H1 (cell line): ENCODE measurements at regions not wholly inside any gene's neighbourhood (a gene's known extent, or its start where the extent isn't known, plus 50 kb on each side); places are given as distances from the start of the nearest gene placed in this dataset.
A peak's percentile ranks its signal among the peaks of the same experiment; 100 is the strongest.

ENCODE experiments used
- CTCF ChIA-PET: fragments of 300-600 bp; sonication (Branson Sonifier 250); formaldehyde crosslinking; loops from one replicate; lab custom pipeline; 2021; ENCODE audit not compliant: partially characterized antibody; lab: Charles Lee
- POLR2A ChIA-PET: fragments of 300-600 bp; sonication (Branson Sonifier 250); formaldehyde crosslinking; loops from one replicate; lab custom pipeline; 2021; ENCODE audit warnings: inconsistent platforms; ENCODE audit not compliant: partially characterized antibody; lab: Charles Lee
- DNase-seq, 2 experiments: peaks; one replicate each; pipeline versions ENCODE4 v3.0.0 to v3.0.0-alpha.2; 2010 to 2022; ENCODE audit warnings: low spot score in 2 of 2, low read depth in 1 of 2, mixed read lengths in 1 of 2
- FAIRE-seq: peaks from 2 replicates; lab custom pipeline; 2011; peaks lifted over from hg19 to GRCh38; lab: Jason Lieb, UNC
- H2AFZ ChIP-seq: 2 replicates; pipeline ENCODE4 v1.8.1; 2012; ENCODE audit warnings: low read length, inconsistent platforms
- H2AK5ac ChIP-seq: 2 replicates; pipeline ENCODE4 v1.6.1; 2013; ENCODE audit warnings: low read depth, low read length
- H2BK120ac ChIP-seq: replicated peaks from 2 replicates; pipeline ENCODE3; 2013; ENCODE audit warnings: low read depth, low read length, inconsistent platforms
- H2BK12ac ChIP-seq: 2 replicates; pipeline ENCODE4 v1.6.1; 2013; ENCODE audit warnings: low read depth, low read length
- H2BK15ac ChIP-seq: 2 replicates; pipeline ENCODE4 v1.6.1; 2013; ENCODE audit warnings: low read length
- H2BK20ac ChIP-seq: 2 replicates; pipeline ENCODE4 v1.6.1; 2013; ENCODE audit warnings: low read length
- H2BK5ac ChIP-seq: 2 replicates; pipeline ENCODE4 v1.6.1; 2013; ENCODE audit warnings: low read depth, low read length
- H3K14ac ChIP-seq: 2 replicates; pipeline ENCODE4 v1.6.1; 2013; ENCODE audit warnings: inconsistent platforms; ENCODE audit not compliant: insufficient read length
- H3K18ac ChIP-seq: 2 replicates; pipeline ENCODE4 v1.6.1; 2013; ENCODE audit warnings: low read length; ENCODE audit errors: extremely low read depth
- H3K23ac ChIP-seq: 2 replicates; pipeline ENCODE4 v1.6.1; 2013; ENCODE audit warnings: inconsistent platforms; ENCODE audit not compliant: insufficient read length
- H3K23me2 ChIP-seq: 2 replicates; pipeline ENCODE4 v1.6.1; 2013; ENCODE audit warnings: low read depth, low read length
- H3K27ac ChIP-seq: 2 replicates; pipeline ENCODE4 v1.6.1; 2011; ENCODE audit warnings: low read depth, low read length, inconsistent platforms
- H3K27me3 ChIP-seq, 4 experiments: replicated peaks in 1 of 4; 1 replicate in 1 of 4; 2 replicates in 3 of 4; pipeline versions ENCODE4 v1.6.1 to v1.8.1; 2011 to 2013; ENCODE audit warnings: low read length in 3 of 4, mild to moderate bottlenecking in 3 of 4, inconsistent platforms in 2 of 4, mixed read lengths in 2 of 4, moderate library complexity in 1 of 4; ENCODE audit not compliant: control insufficient read depth in 3 of 4, insufficient read depth in 3 of 4; ENCODE audit errors: extremely low read depth in 1 of 4
- H3K36me3 ChIP-seq, 4 experiments: 2 replicates each; pipeline versions ENCODE4 v1.6.1 to v1.8.1; 2011 to 2013; ENCODE audit warnings: mild to moderate bottlenecking in 4 of 4, low read length in 3 of 4, moderate library complexity in 2 of 4, control low read depth in 1 of 4, inconsistent platforms in 1 of 4; ENCODE audit not compliant: insufficient read depth in 4 of 4, control insufficient read depth in 2 of 4
- H3K4ac ChIP-seq: replicated peaks from 2 replicates; pipeline ENCODE3; 2013; ENCODE audit warnings: low read length, low read depth, mixed read lengths, inconsistent platforms; ENCODE audit not compliant: insufficient read length
- H3K4me1 ChIP-seq, 4 experiments: replicated peaks in 1 of 4; 1 replicate in 1 of 4; 2 replicates in 3 of 4; pipeline versions ENCODE4 v1.6.1 to v1.8.1; 2011 to 2013; ENCODE audit warnings: low read length in 3 of 4, inconsistent platforms in 2 of 4, mixed read lengths in 1 of 4; ENCODE audit not compliant: insufficient read depth in 4 of 4, control insufficient read depth in 3 of 4
- H3K4me2 ChIP-seq, 2 experiments: 2 replicates each; pipeline versions ENCODE4 v1.6.1 to v1.8.1; 2011 to 2013; ENCODE audit warnings: low read depth in 2 of 2, low read length in 2 of 2, control low read depth in 1 of 2, inconsistent platforms in 1 of 2, mild to moderate bottlenecking in 1 of 2; ENCODE audit not compliant: insufficient read depth in 1 of 2
- H3K4me3 ChIP-seq, 4 experiments: fragments of 200-600, 300-600 bp in 1 of 4; sonication (generic), shearing (Covaris generic), sonication (Bioruptor Twin) in 1 of 4; 2 replicates each; pipeline versions ENCODE4 v1.5.1 to v1.8.1; 2011 to 2016; ENCODE audit warnings: low read length in 4 of 4, low read depth in 3 of 4, control low read depth in 2 of 4, inconsistent platforms in 2 of 4, mild to moderate bottlenecking in 2 of 4, mixed read lengths in 1 of 4, moderate library complexity in 1 of 4; ENCODE audit not compliant: insufficient read depth in 2 of 4; ENCODE audit errors: extremely low read depth in 1 of 4
- H3K56ac ChIP-seq: replicated peaks from 2 replicates; pipeline ENCODE3; 2013; ENCODE audit warnings: low read depth, mild to moderate bottlenecking, mixed read lengths, low read length, inconsistent platforms; ENCODE audit not compliant: insufficient read length
- H3K79me1 ChIP-seq: 2 replicates; pipeline ENCODE4 v1.6.1; 2013; ENCODE audit warnings: low read depth, low read length, control low read depth
- H3K79me2 ChIP-seq, 2 experiments: 2 replicates each; pipeline versions ENCODE4 v1.6.1 to v1.8.1; 2012 to 2013; ENCODE audit warnings: low read length in 2 of 2, mild to moderate bottlenecking in 2 of 2, inconsistent platforms in 1 of 2; ENCODE audit not compliant: insufficient read depth in 2 of 2, control insufficient read depth in 1 of 2
- H3K9ac ChIP-seq, 4 experiments: replicated peaks in 1 of 4; 1 replicate in 1 of 4; 2 replicates in 3 of 4; pipeline versions ENCODE4 v1.6.1 to v1.8.1; 2011 to 2013; ENCODE audit warnings: low read depth in 3 of 4, low read length in 3 of 4, control low read depth in 2 of 4, mild to moderate bottlenecking in 2 of 4, moderate library complexity in 2 of 4, inconsistent platforms in 1 of 4; ENCODE audit errors: extremely low read depth in 1 of 4
- H3K9me3 ChIP-seq, 2 experiments: 2 replicates each; pipeline versions ENCODE4 v1.6.1 to v1.8.1; 2012 to 2013; ENCODE audit warnings: mild to moderate bottlenecking in 2 of 2, moderate library complexity in 2 of 2, control low read depth in 1 of 2, inconsistent platforms in 1 of 2, low read depth in 1 of 2, low read length in 1 of 2, mixed read lengths in 1 of 2; ENCODE audit not compliant: insufficient read depth in 2 of 2
- H4K20me1 ChIP-seq, 2 experiments: replicated peaks in 1 of 2; 2 replicates each; pipeline versions ENCODE3 to v1.8.1; 2011 to 2013; ENCODE audit warnings: inconsistent platforms in 2 of 2, low read length in 2 of 2, mild to moderate bottlenecking in 1 of 2; ENCODE audit not compliant: insufficient read depth in 2 of 2, control insufficient read depth in 1 of 2
- H4K5ac ChIP-seq: 2 replicates; pipeline ENCODE4 v1.6.1; 2013; ENCODE audit warnings: low read length, low read depth, mixed read lengths, inconsistent platforms; ENCODE audit not compliant: insufficient read length
- H4K8ac ChIP-seq: 2 replicates; pipeline ENCODE4 v1.8.0; 2013; ENCODE audit warnings: mild to moderate bottlenecking, moderate library complexity, low read length, inconsistent platforms; ENCODE audit not compliant: insufficient read depth; ENCODE audit errors: extremely low read depth
- H4K91ac ChIP-seq: replicated peaks from 2 replicates; pipeline ENCODE3; 2013; ENCODE audit warnings: low read length, mixed read lengths, inconsistent platforms; ENCODE audit not compliant: insufficient read length
- BACH1 ChIP-seq: IDR thresholded peaks from 2 replicates; pipeline ENCODE4 v1.6.1; 2012; ENCODE audit warnings: low read length, improper control_type of control experiment
- JUND ChIP-seq: IDR thresholded peaks from 2 replicates; pipeline ENCODE4 v1.6.1; 2011; ENCODE audit warnings: mild to moderate bottlenecking, improper control_type of control experiment, low read length
- SP1 ChIP-seq: IDR thresholded peaks from 2 replicates; pipeline ENCODE4 v1.6.1; 2011; ENCODE audit warnings: low read depth, low read length
- WGBS, 2 experiments: shearing (Covaris generic) in 1 of 2; methylation state at CpG; one replicate each; pipeline versions ENCODE4 v1.1.6 to v1.1.7; 2013 to 2015; ENCODE audit warnings: low lambda C conversion rate in 2 of 2, mixed read lengths in 2 of 2, inconsistent platforms in 1 of 2, low coverage in 1 of 2, missing lambda C conversion rate in 1 of 2; ENCODE audit not compliant: insufficient replicate concordance in 2 of 2, insufficient coverage in 1 of 2, insufficient read length in 1 of 2; ENCODE audit errors: extremely low coverage in 1 of 2, missing lambda C conversion rate in 1 of 2; 5-methylcytosine and 5-hydroxymethylcytosine counted together

GRCh38 chr3:161163297-161163696, 57.8 kb upstream of the NMD3 start:
- no peak overlapping the region for H3K27ac ChIP-seq
- DNase-seq: no peak
- H2BK20ac ChIP-seq: no peak overlapping the region
- POLR2A ChIA-PET: no interaction called here
- H2BK5ac ChIP-seq: no peak overlapping the region
- no peaks in the 10 kb centered on the region for H3K79me2 ChIP-seq
- no peak overlapping the region for H3K4me2 ChIP-seq
- H2BK120ac ChIP-seq: no peak overlapping the region
- H3K4me3 ChIP-seq: no peak overlapping the region
- no peaks in the 10 kb centered on the region for H3K23me2 ChIP-seq
- CTCF ChIA-PET: interaction anchor here (1.0 to 1.2 kb wide), 2 partner anchors 8 to 68 kb away, joined by 3 read pairs; no protein-coding TSS in a partner anchor
- TF ChIP-seq BACH1 (peak; percentile 89), JUND (peak; percentile 62; the same call in 1 of the 2 replicates), SP1 (no peak)
- TF ChIP-seq, all 59 proteins: peak for 2
- no peaks in the 10 kb centered on the region for H3K4me1 ChIP-seq
- no peak overlapping the region for H4K8ac ChIP-seq
- no peak overlapping the region for H4K91ac ChIP-seq
- no peak overlapping the region for H2BK12ac ChIP-seq
- no peak for FAIRE-seq
- H3K56ac ChIP-seq: no peak overlapping the region
- H2AFZ ChIP-seq: 0 out of 2 replicates have a peak overlapping the region, but pooled peaks have one; percentile 41
- H2AK5ac ChIP-seq: no peak overlapping the region
- H3K9me3 ChIP-seq: peaks cover 3 to 5% of the 10 kb centered on the region in 2 experiments; a peak in 2 of 4 replicates
- no peak overlapping the region for H3K23ac ChIP-seq
- no peak overlapping the region for H3K14ac ChIP-seq
- no peaks in the 10 kb centered on the region for H3K79me1 ChIP-seq
- H3K18ac ChIP-seq: no peak overlapping the region
- H3K36me3 ChIP-seq: no peaks in the 10 kb centered on the region
- WGBS, 2 experiments: 77% methylated on average over 1 of the region's 1 CpG; no CpG with 5 or more reads in 1 of the 2 experiments
- H2BK15ac ChIP-seq: no peak overlapping the region
- no peaks in the 10 kb centered on the region for H4K20me1 ChIP-seq
- H4K5ac ChIP-seq: no peak overlapping the region
- H3K4ac ChIP-seq: no peak overlapping the region
- no peak overlapping the region for H3K9ac ChIP-seq
- H3K27me3 ChIP-seq: no peaks in the 10 kb centered on the region
